ENCODE measurements at regions not wholly inside any gene's neighbourhood (a gene's known extent, or its start where the extent isn't known, plus 50 kb on each side); places are given as distances from the start of the nearest gene placed in this dataset.
A peak's percentile ranks its signal among the peaks of the same experiment; 100 is the strongest.

GRCh38 chr1:106063510-106063909 is 993.0 kb upstream of the PRMT6 start:
- 61 to 77% methylated on average over 1 of the region's 1 CpG for WGBS, 2 donors
- H3K27me3 ChIP-seq, result no peaks in the 10 kb centered on the region

GRCh38 chr1:106072909-106073600 is 983.4 kb upstream of the PRMT6 start:
- ATAC-seq (no peak), DNase-seq (no peak), FAIRE-seq (no peak)
- Histone ChIP-seq H3K36me3 (no peaks in the 10 kb centered on the region), H3K4me3 (no peak overlapping the region), H3K27me3 (no peaks in the 10 kb centered on the region), H3K27ac (no peak overlapping the region), H3K4me1 (no peaks in the 10 kb centered on the region), H3K9me3 (no peaks in the 10 kb centered on the region)
- TF ChIP-seq CTCF (IDR thresholded peaks at IDR 0.05), result no peak
- 52 to 65% methylated on average over 7 of the region's 7 CpGs for WGBS, 2 donors
- intact Hi-C loops (cut with DNase I), result no loop called here

More at GRCh38 chr1:106063510-106063909, 993.0 kb upstream of the PRMT6 start:
- H3K9me3 ChIP-seq, result no peaks in the 10 kb centered on the region
- no peak overlapping the region for H3K27ac ChIP-seq
- DNase-seq, result no peak
- no peaks in the 10 kb centered on the region for H3K36me3 ChIP-seq
- no peak for FAIRE-seq
- intact Hi-C loops (cut with DNase I), result no loop called here
- no peaks in the 10 kb centered on the region for H3K4me1 ChIP-seq
- no peak overlapping the region for H3K4me3 ChIP-seq
- no peak for TF ChIP-seq CTCF (IDR thresholded peaks at IDR 0.05)
- ATAC-seq, result no peak

- WGBS, 2 donors, result 19 to 20% methylated on average over 41 of the region's 41 CpGs
- ATAC-seq, result no peak
- Histone ChIP-seq H3K4me3 (no peak overlapping the region), H3K36me3 (no peaks in the 10 kb centered on the region), H3K4me1 (no peaks in the 10 kb centered on the region), H3K9me3 (no peaks in the 10 kb centered on the region), H3K27me3 (peaks cover 0 to 6% (median 0%) of the 10 kb centered on the region in 4 donors), H3K27ac (no peak overlapping the region)
- no peak for TF ChIP-seq CTCF (IDR thresholded peaks at IDR 0.05)
- intact Hi-C loops (cut with DNase I), result no loop called here
- FAIRE-seq, result no peak
- peak in 3 of 6 donors; percentile 20 to 61 (median 40) for DNase-seq
Observed at GRCh38 chr1:106080608-106081325, 975.7 kb upstream of the PRMT6 start.

- FAIRE-seq, result no peak
- no peak for ATAC-seq
- no peaks in the 10 kb centered on the region for H3K36me3 ChIP-seq
- DNase-seq, result no peak
- H3K27ac ChIP-seq, result no peak overlapping the region
- TF ChIP-seq CTCF (IDR thresholded peaks at IDR 0.05), result no peak
- intact Hi-C loops (cut with DNase I), result no loop called here
- no peaks in the 10 kb centered on the region for H3K4me1 ChIP-seq
- 38 to 45% methylated on average over 2 of the region's 2 CpGs for WGBS, 2 donors
- H3K9me3 ChIP-seq, result no peaks in the 10 kb centered on the region
- H3K27me3 ChIP-seq, result no peaks in the 10 kb centered on the region
- no peak overlapping the region for H3K4me3 ChIP-seq
Observed at GRCh38 chr1:106111044-106111443, 945.4 kb upstream of the PRMT6 start.

- Histone ChIP-seq H3K36me3 (no peaks in the 10 kb centered on the region), H3K4me1 (no peaks in the 10 kb centered on the region), H3K9me3 (no peaks in the 10 kb centered on the region), H3K4me3 (no peak overlapping the region), H3K27me3 (no peaks in the 10 kb centered on the region), H3K27ac (no peak overlapping the region)
- no peak for TF ChIP-seq CTCF (IDR thresholded peaks at IDR 0.05)
- intact Hi-C loops (cut with DNase I), result no loop called here
- FAIRE-seq, result no peak
- 40 to 52% methylated on average over 2 of the region's 2 CpGs for WGBS, 2 donors
- ATAC-seq, result no peak
- DNase-seq, result no peak
Observed at GRCh38 chr1:106113851-106114250, 942.6 kb upstream of the PRMT6 start.

Measured in pancreas (tissue), 10 donors.